KMS-11 (cell line): ENCODE measurements at regions not wholly inside any gene's neighbourhood (a gene's known extent, or its start where the extent isn't known, plus 50 kb on each side); places are given as distances from the start of the nearest gene placed in this dataset.

ENCODE experiments used
- H2AFZ ChIP-seq: fragments of 200-600 bp; sonication (generic); 2 replicates; pipeline ENCODE4 v1.6.1; 2016; ENCODE audit warnings: antibody characterized with exemption, mixed run types, low read depth
- H3K27ac ChIP-seq: fragments of 200-600 bp; sonication (generic); 2 replicates; pipeline ENCODE4 v1.6.1; 2016; ENCODE audit warnings: mild to moderate bottlenecking, mixed run types
- H3K27me3 ChIP-seq: fragments of 200-600 bp; sonication (generic); 2 replicates; pipeline ENCODE4 v1.6.1; 2017; ENCODE audit warnings: mild to moderate bottlenecking, low read depth, mixed run types, moderate library complexity; ENCODE audit not compliant: insufficient read depth
- H3K36me3 ChIP-seq: fragments of 200-600 bp; sonication (generic); 2 replicates; pipeline ENCODE4 v1.6.1; 2017; ENCODE audit warnings: mild to moderate bottlenecking, mixed run types; ENCODE audit not compliant: insufficient read depth
- H3K4me1 ChIP-seq: fragments of 200-600 bp; sonication (generic); 2 replicates; pipeline ENCODE4 v1.6.1; 2016; ENCODE audit warnings: mild to moderate bottlenecking, low read depth, mixed run types; ENCODE audit not compliant: poor library complexity, severe bottlenecking
- H3K4me2 ChIP-seq: fragments of 200-600 bp; sonication (generic); 2 replicates; pipeline ENCODE4 v1.7.0; 2016; ENCODE audit warnings: mild to moderate bottlenecking, mixed run types
- H3K4me3 ChIP-seq: fragments of 200-600 bp; sonication (generic); IDR thresholded peaks from 2 replicates; pipeline ENCODE4 v1.6.1; 2017; ENCODE audit warnings: low read depth, low read length, mixed read lengths; ENCODE audit not compliant: insufficient read depth
- H3K79me2 ChIP-seq: fragments of 200-600 bp; sonication (generic); 2 replicates; pipeline ENCODE4 v1.6.1; 2016; ENCODE audit warnings: low read depth, mixed run types; ENCODE audit not compliant: insufficient read depth
- H3K9ac ChIP-seq: fragments of 200-600 bp; sonication (generic); 2 replicates; pipeline ENCODE4 v1.6.1; 2016; ENCODE audit warnings: mild to moderate bottlenecking, mixed run types
- H4K20me1 ChIP-seq: fragments of 200-600 bp; sonication (generic); 2 replicates; pipeline ENCODE4 v1.6.1; 2016; ENCODE audit warnings: mild to moderate bottlenecking, mixed run types; ENCODE audit not compliant: insufficient read depth
- TF ChIP-seq, protein P1 (sequence below): fragments of 200-600 bp; sonication (generic); conservative IDR thresholded peaks from 2 replicates; pipeline ENCODE4 v1.6.1; 2017; ENCODE audit warnings: low read depth, mild to moderate bottlenecking, antibody characterized with exemption, low read length, moderate library complexity, mixed read lengths

DNA sequence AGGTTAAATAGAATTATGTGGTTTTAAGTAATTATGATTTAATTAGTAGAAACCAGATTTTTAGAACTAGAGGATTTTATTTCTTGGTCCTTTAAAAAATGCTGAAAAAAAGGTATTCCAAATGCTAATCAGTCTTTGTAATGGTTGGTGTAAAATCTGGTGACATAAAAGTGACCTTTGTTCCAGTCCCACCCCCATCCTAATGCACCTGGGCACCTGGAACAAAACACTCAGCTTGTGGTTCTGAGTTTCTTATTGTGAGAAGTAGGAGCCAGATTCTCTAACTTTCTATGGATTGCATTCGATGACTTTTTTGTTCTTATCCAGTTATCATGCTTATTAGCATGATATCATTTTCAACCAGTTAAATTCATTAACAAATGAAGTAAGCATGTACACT is 115.1 kb upstream of the CTNND2 start:
- TF ChIP-seq, protein P1, sequence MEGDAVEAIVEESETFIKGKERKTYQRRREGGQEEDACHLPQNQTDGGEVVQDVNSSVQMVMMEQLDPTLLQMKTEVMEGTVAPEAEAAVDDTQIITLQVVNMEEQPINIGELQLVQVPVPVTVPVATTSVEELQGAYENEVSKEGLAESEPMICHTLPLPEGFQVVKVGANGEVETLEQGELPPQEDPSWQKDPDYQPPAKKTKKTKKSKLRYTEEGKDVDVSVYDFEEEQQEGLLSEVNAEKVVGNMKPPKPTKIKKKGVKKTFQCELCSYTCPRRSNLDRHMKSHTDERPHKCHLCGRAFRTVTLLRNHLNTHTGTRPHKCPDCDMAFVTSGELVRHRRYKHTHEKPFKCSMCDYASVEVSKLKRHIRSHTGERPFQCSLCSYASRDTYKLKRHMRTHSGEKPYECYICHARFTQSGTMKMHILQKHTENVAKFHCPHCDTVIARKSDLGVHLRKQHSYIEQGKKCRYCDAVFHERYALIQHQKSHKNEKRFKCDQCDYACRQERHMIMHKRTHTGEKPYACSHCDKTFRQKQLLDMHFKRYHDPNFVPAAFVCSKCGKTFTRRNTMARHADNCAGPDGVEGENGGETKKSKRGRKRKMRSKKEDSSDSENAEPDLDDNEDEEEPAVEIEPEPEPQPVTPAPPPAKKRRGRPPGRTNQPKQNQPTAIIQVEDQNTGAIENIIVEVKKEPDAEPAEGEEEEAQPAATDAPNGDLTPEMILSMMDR, result no peak
- no peak overlapping the region for H2AFZ ChIP-seq
- no peak overlapping the region for H3K9ac ChIP-seq
- H3K79me2 ChIP-seq, result no peaks in the 10 kb centered on the region
- H3K4me2 ChIP-seq, result no peak overlapping the region
- no peaks in the 10 kb centered on the region for H3K36me3 ChIP-seq
- H4K20me1 ChIP-seq, result no peaks in the 10 kb centered on the region
- H3K4me3 ChIP-seq, result no peak overlapping the region
- H3K4me1 ChIP-seq, result no peaks in the 10 kb centered on the region
- H3K27me3 ChIP-seq, result no peaks in the 10 kb centered on the region
- H3K27ac ChIP-seq, result no peak overlapping the region

DNA sequence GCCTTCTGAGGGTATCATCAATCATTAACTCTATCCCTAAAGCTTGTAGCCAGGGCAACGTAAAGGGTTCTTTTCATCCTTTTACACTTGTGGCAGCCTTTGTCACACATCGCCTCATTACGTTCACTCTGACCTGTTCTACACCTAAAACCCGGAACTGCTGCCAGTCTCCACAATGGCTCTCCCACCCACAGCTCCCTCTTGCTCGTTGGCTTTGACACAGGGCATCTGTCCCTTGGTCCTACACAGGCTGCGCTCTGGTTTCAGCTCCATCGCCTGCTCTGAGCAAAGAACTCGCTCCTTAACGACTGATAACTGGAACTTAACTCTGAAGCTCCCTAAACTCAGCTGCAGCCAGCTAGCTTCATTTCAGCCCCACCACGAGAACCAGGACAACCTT is 112.8 kb upstream of the CTNND2 start:
- Histone ChIP-seq H3K27me3 (no peaks in the 10 kb centered on the region), H4K20me1 (no peaks in the 10 kb centered on the region), H3K4me1 (no peaks in the 10 kb centered on the region), H3K4me3 (no peak overlapping the region), H2AFZ (no peak overlapping the region), H3K79me2 (no peaks in the 10 kb centered on the region), H3K9ac (no peak overlapping the region), H3K4me2 (no peak overlapping the region), H3K27ac (no peak overlapping the region), H3K36me3 (no peaks in the 10 kb centered on the region)
- TF ChIP-seq, protein P1, result no peak

DNA sequence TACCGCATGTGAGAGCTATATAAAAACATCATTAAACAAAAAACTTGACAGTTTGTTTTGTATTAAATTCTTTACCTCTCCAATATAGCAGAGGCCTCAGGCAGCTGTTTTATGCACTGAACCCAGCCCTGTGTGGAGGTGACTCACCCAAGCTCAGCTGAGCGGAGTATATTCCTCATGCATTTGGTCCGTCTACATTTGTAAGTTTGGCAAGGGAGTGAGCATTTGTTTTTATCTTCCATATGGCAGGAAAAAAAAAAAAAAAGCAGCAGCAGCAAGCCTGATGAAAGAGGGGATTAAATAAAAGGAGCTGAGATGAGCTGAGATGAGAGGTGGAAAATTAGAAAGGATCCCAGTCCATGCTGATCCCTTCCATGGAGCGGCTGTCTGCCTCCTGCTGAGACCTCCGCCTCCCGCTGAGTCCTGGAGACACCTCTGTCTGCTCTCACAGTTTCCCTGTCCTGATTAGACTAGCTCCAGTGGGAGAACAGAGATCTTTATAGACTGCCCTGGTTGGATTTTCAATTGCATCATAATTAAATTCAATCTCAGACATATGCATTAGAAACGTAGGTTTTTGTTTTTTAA is 112.0 kb upstream of the CTNND2 start:
- no peak overlapping the region for H2AFZ ChIP-seq
- H3K9ac ChIP-seq, result no peak overlapping the region
- H3K4me2 ChIP-seq, result no peak overlapping the region
- H3K79me2 ChIP-seq, result no peaks in the 10 kb centered on the region
- no peaks in the 10 kb centered on the region for H4K20me1 ChIP-seq
- TF ChIP-seq, protein P1, result no peak
- H3K4me1 ChIP-seq, result no peaks in the 10 kb centered on the region
- H3K27me3 ChIP-seq, result no peaks in the 10 kb centered on the region
- no peak overlapping the region for H3K27ac ChIP-seq
- H3K36me3 ChIP-seq, result no peaks in the 10 kb centered on the region
- H3K4me3 ChIP-seq, result no peak overlapping the region

DNA sequence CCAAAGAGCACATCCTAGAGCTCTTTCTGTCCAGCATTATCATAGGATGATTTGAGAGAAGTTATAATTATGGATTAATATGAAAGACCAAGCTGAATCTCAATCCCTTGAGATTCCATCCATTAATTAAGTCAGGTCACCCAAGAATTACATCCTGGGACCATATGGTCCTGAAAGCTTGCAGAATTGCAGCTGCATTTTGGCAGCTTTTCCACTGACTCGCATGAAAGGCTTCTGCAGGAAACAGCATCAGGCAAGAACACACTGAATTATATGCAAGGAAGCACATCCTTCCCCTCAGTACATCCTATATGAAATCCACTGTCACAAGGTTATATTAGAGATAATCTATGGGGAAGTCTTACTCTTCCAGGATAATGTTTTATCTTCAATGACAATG is 109.1 kb upstream of the CTNND2 start:
- Histone ChIP-seq H3K4me1 (no peaks in the 10 kb centered on the region), H2AFZ (no peak overlapping the region), H3K36me3 (no peaks in the 10 kb centered on the region), H3K4me2 (no peak overlapping the region), H3K27ac (no peak overlapping the region), H3K4me3 (no peak overlapping the region), H4K20me1 (no peaks in the 10 kb centered on the region), H3K27me3 (no peaks in the 10 kb centered on the region), H3K9ac (no peak overlapping the region), H3K79me2 (no peaks in the 10 kb centered on the region)
- TF ChIP-seq, protein P1, result no peak
